NOMO-1 treated with dmso at 0.1 percent for 144 hours (cell line): ENCODE measurements at regions not wholly inside any gene's neighbourhood (a gene's known extent, or its start where the extent isn't known, plus 50 kb on each side); places are given as distances from the start of the nearest gene placed in this dataset.
A peak's percentile ranks its signal among the peaks of the same experiment; 100 is the strongest.
"Not testable (repeated sequence)": the region's sequence is repeated elsewhere in the genome, so short reads cannot be mapped to it uniquely, and the experiment has no call there.

Experiments used
- DNase-seq: peaks from one replicate; lab custom pipeline; 2025; ENCODE audit not compliant: unreplicated experiment; lab: John Stamatoyannopoulos, UW

DNA sequence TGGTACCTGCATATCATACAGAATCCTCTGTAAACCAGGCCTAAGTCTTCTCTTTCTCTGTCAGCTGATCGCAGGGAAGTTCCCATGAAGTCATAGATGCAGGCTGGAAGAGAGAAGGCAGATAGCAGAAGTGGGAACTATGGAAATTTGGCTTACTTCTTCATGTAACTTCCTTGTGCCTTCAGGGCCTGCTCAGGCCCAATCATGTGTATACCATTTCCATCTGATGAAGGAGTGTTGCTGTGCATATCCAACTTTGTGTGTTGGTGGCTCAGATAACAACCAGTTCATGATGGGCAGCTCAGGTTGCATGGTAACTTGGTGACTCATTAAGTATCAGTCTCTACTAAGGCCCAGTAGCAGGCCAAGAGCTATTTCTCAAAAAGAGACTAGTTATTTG is 53.1 kb upstream of the CEP295 start:
- DNase-seq, result no peak

DNA sequence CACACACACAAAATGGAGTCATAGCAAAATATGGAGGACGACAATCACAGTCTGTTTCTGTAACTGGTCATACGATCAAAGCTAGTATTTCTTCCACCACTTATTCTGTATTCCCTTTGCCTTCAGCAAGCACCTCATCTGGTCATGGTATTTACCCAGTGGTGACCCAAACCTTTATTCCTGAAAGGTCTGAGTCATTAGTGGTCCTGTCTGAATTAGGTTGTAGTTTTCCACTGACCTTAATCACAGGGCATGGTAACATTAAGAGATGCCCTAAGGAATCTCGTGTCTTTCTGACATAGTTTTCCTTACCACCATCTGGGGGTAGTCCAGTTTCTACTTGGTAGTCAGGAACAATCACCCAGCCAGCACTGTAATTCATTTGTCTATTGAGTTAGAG is 54.8 kb upstream of the CEP295 start:
- no peak for DNase-seq

DNA sequence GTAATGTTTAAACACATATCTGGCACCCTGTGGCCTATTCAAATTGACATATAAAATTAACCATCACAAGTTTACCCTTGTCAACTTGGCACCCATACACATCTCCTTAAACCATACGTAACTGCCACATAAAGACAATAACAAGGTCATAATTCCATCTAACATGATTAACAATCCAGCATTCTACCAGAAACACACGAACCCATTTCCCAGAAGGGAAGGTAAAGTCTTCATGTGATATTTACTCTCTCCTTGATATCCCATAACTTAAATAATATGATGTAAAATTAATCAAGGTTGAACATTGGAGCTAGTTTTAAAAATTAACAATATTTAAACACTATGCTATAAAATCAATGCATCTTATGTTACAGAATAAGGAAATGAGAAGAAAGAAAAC is 55.2 kb upstream of the CEP295 start:
- DNase-seq, result no peak

DNA sequence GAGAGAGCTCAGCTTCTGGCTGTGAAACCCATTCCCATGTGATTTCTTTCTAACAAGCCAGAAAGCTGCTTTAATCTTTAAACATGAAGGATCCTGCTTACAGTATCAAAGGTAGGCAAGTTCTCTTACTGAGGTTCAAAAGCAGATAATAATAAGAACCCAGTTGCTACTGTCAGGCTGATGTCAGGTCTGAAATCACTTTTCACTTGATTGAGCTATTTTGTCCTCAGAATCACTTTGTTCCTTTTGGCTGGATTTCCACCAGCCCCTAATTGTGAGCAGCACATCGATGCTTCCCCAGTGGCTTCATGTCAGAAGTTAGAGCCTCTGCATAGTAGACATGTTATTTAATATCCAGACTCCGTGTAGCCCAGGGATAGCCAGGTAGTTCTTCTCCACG is 55.8 kb upstream of the CEP295 start:
- no peak for DNase-seq

DNA sequence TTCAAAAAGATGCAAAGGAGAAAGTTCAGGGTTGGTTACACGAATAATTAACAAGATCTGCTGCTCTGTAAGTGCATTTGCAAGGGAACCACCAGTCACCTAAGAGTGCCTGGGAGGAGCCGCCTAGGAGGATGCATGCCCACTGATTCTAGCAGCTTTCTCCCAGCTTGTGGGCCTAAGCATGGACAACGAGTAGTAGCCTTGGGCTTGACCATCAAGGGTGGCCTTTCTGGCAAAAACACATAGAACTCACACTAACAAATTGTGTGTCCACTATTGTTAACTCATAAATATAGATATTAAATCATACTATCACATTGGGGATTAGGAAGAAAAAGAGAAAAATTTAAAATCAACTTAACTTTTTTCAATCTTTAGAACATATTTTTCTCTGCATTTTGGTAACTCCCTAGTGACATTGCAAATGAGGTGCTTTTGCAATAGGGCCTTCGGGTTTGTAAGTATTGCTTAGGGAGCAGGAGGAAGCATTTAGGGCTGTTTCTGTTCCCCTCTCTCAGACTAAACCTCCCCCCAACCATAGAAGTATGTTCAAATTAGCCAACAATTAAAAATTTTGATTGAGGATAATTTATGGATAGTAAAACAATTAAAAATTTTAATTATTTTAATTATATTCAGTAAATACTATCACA is 57.3 kb upstream of the CEP295 start:
- DNase-seq, result peak; percentile 80

DNA sequence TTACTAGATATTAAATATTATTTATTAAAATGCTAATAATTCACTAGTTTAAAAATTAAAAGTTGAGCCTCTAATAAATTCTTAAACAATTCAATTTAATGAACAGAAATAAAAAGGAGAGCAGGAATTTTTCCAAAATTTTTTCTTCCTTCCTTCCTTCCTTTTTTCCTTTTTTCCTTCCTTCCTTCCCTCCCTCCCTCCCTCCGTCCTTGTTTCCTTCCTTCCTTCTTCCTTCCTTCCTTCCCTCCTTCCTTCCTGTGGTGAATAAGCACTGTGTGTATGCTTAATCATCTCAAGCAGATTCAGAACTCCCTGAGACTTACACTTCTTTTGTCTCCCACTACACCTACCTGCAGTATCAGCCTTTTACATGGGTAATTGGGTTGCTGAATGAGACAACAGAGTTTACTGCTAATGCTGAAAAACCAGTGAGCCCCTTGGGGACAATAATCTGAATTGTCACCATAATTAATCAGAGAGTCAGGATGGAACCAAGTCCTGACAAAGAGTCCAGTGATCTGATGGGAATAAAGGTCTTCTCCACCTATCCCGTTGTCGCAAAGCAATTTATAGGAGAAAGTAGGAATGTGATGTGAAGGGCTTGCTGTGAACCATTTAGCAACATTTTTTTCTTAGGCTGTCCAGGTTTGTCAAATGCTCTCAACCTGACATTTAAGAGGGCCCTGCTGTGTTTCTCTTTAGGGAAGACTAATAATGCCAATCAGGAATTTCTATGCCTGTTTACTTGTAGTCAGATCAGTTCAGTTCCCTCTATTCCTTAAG is 58.1 kb upstream of the CEP295 start:
- no peak for DNase-seq

DNA sequence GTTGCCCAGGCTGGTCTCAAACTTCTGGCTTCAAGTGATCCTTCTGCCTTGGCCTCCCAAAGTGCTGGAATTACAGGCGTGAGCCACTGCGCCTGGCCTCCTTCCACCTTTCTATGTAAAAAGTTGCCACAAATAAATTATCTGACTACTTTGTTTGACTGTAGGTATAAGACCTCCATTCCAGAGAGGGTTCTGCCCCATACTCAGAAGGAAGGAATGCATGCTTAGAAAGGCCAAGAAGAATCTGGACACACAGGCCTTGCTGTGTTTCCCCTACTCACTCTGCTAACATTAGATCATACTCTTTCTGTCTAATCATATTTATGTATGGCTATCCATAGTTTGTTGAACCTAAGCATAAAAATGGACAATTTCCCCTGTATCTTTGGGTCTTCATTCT is 53.0 kb upstream of the SMCO4 start:
- DNase-seq, result not testable (repeated sequence)
